GM21526 (cell line): ENCODE measurements at regions not wholly inside any gene's neighbourhood (a gene's known extent, or its start where the extent isn't known, plus 50 kb on each side); places are given as distances from the start of the nearest gene placed in this dataset.

ENCODE experiments used
- ATAC-seq: cut with Tn5 transposase; IDR thresholded peaks from one replicate; pipeline ENCODE4 v1.9.1; 2021; ENCODE audit warnings: moderate library complexity; ENCODE audit not compliant: unreplicated experiment, low FRiP score

DNA sequence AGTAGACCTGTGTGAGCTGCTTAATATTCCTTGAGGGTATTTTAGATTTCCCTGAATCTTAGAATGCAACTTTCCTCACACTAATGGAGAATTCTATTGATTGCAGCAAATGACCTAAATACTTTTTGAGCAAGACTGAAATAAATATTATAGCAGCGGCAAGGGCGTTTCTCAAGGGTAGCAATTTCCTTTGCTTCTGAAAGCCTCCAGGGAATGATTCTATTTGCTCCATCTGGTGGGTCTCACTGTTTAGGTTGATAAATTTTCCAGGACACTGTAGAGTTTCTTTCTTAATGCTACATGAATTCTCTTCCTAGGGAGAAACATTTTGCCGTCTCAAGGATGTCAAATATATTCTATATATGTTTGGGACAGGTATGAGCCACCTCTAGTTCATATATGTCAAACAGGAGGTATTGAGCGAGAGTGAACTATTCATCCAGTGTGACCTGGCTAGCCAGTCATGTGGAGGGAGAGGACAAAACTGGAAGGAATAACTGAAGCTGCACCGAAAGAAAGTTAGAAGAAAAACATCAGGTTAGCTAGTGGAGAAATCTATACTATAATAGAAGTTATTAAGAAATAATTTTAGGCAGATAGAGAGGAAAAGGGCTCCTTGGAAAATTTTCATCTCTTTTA, 57.9 kb upstream of the FZD8 start:
- no peak for ATAC-seq

DNA sequence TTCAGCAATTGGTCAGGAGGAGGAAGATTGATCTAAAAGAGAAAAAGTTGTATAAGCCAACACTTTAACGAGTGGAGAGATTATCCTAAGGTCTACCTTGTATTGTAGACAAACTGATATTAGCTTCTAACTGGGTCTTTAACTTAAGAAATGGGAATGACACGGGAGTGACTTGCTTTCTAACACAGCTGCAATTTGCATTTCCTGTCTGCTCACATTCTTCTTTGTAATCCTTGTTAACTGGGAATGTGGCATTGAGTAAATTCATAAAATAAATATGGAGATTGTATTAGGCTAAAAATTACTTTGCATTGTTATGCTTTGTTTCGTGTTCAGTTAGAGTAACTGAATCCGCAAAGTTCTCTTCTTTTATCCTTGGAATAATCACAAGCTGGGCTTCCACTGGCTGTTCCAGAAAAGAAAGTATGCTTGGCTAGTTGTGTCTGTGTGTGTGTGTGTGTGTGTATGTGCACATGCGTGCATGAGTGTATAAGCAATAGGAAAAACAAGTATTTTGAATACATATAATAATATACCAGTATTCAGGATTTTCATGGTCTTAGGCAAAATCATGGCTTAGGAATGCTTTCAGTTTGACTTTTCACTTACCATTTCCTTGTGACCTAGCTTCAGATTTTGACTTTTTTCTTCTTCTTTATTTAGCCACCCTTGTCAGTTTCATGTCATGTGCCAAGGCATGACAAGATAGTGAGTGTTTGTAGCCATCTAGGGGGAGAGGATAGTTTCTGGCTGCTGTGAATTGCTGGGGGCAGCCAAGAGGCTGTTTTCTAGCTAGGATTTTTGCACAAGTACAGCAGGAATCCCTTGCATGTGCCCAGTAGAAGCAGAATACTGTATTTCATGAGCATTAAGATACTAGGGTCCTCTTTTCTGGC, 54.5 kb upstream of the FZD8 start:
- no peak for ATAC-seq

DNA sequence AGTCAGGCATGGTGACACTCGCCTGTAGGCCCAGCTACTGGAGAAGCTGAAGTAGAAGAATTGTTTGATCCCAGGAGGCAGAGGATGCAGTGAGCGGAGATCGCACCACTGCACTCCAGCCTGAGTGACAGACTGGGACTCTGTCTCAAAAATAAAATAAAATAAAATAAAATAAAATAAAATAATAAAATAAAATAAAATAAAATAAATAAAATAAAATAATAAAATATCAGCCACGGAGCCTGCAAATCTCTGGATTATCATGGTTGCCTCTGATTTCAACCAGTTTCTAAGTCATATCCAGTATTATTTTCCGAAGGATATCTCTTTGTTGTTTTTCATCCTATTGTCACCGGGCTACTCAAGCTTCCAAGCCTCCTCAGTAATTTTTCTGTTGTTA, 51.7 kb upstream of the FZD8 start:
- no peak for ATAC-seq
